Activated CD4-positive, alpha-beta memory T cell treated with anti-CD3 and anti-CD28 coated beads, Interleukin-2, amount 10 ng/mL, durations not matched to agents 7 days and 5 days (primary cell): ENCODE measurements at regions not wholly inside any gene's neighbourhood (a gene's known extent, or its start where the extent isn't known, plus 50 kb on each side); places are given as distances from the start of the nearest gene placed in this dataset.

ENCODE experiments used
- CTCF ChIA-PET: fragments of 350-600 bp; sonication (Branson Sonifier 250); formaldehyde crosslinking; loops from one replicate; lab custom pipeline; 2021; ENCODE audit warnings: antibody characterized with exemption, inconsistent platforms; lab: Charles Lee
- POLR2A ChIA-PET: fragments of 350-600 bp; sonication (Branson Sonifier 250); formaldehyde crosslinking; loops from one replicate; lab custom pipeline; 2021; ENCODE audit warnings: antibody characterized with exemption; lab: Charles Lee
- DNase-seq: peaks from one replicate; pipeline ENCODE4 v3.0.0-alpha.2; 2020
- H3K27ac Mint-ChIP-seq: one replicate; pipeline ENCODE4 v1.8.0; 2021; ENCODE audit warnings: mild to moderate bottlenecking, mixed read lengths
- H3K27me3 Mint-ChIP-seq: one replicate; pipeline ENCODE4 v1.8.0; 2021; ENCODE audit warnings: mixed read lengths
- H3K36me3 Mint-ChIP-seq: one replicate; pipeline ENCODE4 v1.8.0; 2021; ENCODE audit warnings: low read depth, mixed read lengths
- H3K4me1 Mint-ChIP-seq: one replicate; pipeline ENCODE4 v1.8.0; 2021; ENCODE audit warnings: mixed read lengths
- H3K4me3 Mint-ChIP-seq: one replicate; pipeline ENCODE4 v1.8.0; 2021; ENCODE audit warnings: mild to moderate bottlenecking, mixed read lengths
- H3K9me3 Mint-ChIP-seq: one replicate; pipeline ENCODE4 v1.8.0; 2021; ENCODE audit warnings: mixed read lengths

DNA sequence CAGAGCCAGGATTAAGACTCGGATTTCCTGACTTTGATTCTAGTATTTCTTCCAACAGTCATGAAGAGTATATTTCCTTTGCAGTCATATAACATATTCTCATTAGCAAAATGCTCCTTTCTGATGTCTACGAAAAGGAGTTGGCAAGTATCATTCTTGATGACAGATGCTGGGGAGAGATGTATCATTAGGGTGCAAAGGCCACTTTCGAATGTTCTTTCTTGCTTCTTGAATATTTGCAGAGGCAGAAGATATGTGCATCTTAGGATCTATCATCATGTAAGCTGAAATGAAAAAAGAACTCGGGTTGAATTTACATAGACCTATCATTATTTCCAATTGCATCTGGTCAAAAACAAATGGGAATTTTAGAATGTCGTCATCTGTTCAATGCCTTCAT is 294.4 kb downstream of the BAMBI start:
- H3K4me1 Mint-ChIP-seq: no peaks in the 10 kb centered on the region
- CTCF ChIA-PET: no interaction called here
- no peaks in the 10 kb centered on the region for H3K27me3 Mint-ChIP-seq
- DNase-seq: no peak
- no peaks in the 10 kb centered on the region for H3K36me3 Mint-ChIP-seq
- peaks cover 2% of the 10 kb centered on the region for H3K9me3 Mint-ChIP-seq
- POLR2A ChIA-PET: no interaction called here
- no peak overlapping the region for H3K27ac Mint-ChIP-seq
- no peak overlapping the region for H3K4me3 Mint-ChIP-seq

DNA sequence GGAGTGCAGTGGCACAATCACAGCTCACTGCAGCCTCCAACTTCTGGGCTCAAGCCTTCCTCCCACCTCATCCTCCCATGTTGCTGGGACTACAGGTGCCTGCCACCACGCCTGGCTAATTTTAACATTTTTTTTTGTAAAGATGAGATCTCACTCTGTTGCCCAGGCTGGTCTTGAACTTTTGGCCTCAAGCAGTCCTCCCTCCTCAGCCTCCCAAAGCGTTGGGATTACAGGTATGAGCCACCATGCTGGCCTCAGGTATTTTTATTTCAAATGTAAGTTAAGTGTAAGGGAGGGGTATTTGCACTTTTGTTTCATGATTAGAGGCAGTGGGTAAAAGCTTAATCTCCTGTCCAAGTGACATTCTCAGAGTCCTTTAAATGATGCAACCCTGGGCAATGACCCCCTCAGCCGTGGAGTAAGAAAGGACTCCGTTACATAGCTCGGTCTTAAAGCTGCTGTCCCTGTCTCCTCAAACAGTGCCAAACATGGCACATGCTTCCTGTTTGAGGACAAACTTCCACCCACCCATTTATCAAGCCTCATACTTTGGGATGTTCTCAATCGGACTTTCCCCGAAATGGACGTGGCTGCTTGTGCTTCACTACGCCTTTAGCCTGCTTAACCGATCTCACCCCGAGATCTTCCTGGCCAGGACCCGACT is 296.1 kb downstream of the BAMBI start:
- no peak for DNase-seq
- Mint-ChIP-seq H3K27ac (no peak overlapping the region), H3K9me3 (peaks cover 9% of the 10 kb centered on the region), H3K4me3 (no peak overlapping the region), H3K36me3 (no peaks in the 10 kb centered on the region), H3K4me1 (no peaks in the 10 kb centered on the region), H3K27me3 (no peaks in the 10 kb centered on the region)
- CTCF ChIA-PET: no interaction called here
- POLR2A ChIA-PET: no interaction called here

DNA sequence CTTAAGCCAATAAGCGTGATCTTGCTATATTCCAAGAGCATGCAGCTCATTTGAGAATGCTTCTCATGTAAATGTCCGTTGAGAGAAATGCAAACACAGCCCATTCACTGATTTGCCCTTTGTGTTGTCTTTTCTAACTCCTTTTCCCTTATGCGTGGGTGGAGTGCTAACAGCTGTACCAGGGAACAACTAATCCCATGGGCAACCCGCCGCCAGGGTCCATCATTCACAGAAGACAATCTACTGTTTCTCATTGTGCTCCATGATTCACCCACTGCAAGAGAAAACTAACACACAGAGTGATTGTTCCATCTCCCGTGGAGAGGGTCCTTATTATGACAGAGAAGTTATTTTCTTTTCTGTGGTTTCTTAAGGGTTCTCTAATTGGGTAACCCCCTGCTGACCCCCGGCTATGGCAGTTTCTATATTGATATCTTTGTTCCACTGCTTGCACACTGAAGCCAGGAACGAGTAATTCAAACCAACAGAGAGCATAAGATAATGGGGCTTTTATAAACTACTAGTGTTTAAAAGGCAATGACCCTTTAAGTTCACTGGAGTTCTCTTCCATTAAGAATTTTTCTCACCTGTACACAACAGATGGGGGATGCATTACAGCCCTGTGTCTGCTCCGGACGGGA is 298.7 kb downstream of the BAMBI start:
- DNase-seq: no peak
- ChIA-PET POLR2A (no interaction called here), CTCF (no interaction called here)
- Mint-ChIP-seq H3K27me3 (no peaks in the 10 kb centered on the region), H3K36me3 (no peaks in the 10 kb centered on the region), H3K27ac (no peak overlapping the region), H3K4me1 (no peaks in the 10 kb centered on the region), H3K9me3 (peaks cover 9% of the 10 kb centered on the region), H3K4me3 (no peak overlapping the region)

DNA sequence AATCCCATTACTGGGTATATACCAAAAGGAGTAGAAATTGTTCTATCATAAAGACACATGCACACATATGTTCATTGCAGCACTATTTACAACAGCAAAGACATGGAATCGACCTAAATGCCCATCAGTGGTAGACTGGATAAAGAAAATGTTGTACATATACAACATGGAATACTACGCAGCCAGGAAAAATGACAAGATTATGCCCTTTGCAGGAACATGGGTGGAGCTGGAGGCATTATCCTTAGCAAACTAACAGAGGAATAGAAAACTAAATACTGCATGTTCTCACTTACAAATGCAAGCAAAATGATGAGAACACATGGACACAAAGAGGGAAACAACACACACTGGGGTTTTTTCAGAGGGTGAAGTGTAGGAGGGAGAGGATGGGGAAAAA is 300.2 kb downstream of the BAMBI start:
- H3K4me1 Mint-ChIP-seq: no peaks in the 10 kb centered on the region
- ChIA-PET CTCF (no interaction called here), POLR2A (no interaction called here)
- H3K27ac Mint-ChIP-seq: no peak overlapping the region
- H3K36me3 Mint-ChIP-seq: no peaks in the 10 kb centered on the region
- H3K27me3 Mint-ChIP-seq: no peaks in the 10 kb centered on the region
- H3K4me3 Mint-ChIP-seq: no peak overlapping the region
- no peak for DNase-seq
- peaks cover 9% of the 10 kb centered on the region for H3K9me3 Mint-ChIP-seq

DNA sequence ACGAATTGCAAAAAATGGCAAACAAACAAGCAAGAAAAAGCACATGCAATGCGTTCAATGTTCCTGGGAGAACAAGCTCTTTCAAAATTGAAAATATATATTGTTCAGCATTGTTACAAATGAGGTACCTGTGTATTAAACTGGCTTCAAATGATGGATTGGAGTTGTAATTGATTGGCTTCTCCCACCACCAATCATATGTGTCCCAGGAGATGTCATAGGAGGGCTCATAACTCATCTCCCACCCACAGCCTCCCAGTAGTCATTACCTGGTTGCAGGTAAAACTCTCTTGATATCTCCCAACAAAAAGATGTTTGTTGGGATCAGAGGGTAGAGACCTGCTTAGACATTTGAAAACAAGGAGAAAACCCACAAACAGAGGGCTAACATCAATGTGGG is 302.9 kb downstream of the BAMBI start:
- DNase-seq: no peak
- CTCF ChIA-PET: no interaction called here
- Mint-ChIP-seq H3K4me3 (no peak overlapping the region), H3K27ac (no peak overlapping the region), H3K27me3 (no peaks in the 10 kb centered on the region), H3K4me1 (peaks cover 3% of the 10 kb centered on the region), H3K9me3 (peaks cover 7% of the 10 kb centered on the region), H3K36me3 (no peaks in the 10 kb centered on the region)
- POLR2A ChIA-PET: no interaction called here

DNA sequence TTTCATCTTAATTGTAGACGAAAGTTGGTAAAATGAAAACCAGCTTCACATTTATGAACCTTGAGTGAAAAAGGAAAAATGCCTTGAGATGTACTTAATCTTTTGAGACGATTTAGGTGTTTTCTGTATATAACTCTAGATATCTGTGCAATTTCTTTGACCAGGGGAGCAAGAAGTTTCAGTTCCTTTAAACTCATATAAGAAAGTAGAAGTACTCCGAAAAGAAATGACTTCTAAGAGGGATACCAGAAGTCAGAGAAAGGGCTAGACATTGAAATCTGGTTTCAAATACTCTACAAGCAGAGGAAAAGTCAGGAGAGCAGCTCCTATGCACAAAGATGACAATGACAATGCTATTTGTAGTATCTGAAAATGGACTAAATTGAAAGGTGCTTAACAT is 303.7 kb downstream of the BAMBI start:
- H3K4me3 Mint-ChIP-seq: no peak overlapping the region
- no peaks in the 10 kb centered on the region for H3K36me3 Mint-ChIP-seq
- no peak overlapping the region for H3K27ac Mint-ChIP-seq
- ChIA-PET CTCF (no interaction called here), POLR2A (no interaction called here)
- peaks cover 7% of the 10 kb centered on the region for H3K9me3 Mint-ChIP-seq
- H3K4me1 Mint-ChIP-seq: peaks cover 3% of the 10 kb centered on the region
- DNase-seq: no peak
- no peaks in the 10 kb centered on the region for H3K27me3 Mint-ChIP-seq

DNA sequence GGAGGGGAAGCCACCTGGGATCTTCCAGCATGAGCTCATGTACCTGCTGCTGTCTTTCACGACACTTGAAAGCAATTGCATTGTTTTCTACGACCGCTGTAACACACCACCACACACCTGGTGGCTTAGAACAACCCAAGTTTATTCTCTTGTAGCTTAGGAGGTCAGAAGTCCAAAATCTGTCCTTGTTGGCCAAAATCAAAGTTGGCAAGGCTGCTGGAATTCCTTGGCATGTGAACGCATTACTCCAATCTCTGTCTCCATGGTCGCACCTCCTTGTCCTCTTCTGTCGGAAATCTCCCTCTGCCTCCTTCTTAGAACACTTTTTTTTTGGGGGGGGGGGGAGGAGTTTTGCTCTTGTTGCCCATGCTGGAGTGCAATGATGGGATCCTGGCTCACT is 305.7 kb downstream of the BAMBI start:
- no peak overlapping the region for H3K4me3 Mint-ChIP-seq

DNA sequence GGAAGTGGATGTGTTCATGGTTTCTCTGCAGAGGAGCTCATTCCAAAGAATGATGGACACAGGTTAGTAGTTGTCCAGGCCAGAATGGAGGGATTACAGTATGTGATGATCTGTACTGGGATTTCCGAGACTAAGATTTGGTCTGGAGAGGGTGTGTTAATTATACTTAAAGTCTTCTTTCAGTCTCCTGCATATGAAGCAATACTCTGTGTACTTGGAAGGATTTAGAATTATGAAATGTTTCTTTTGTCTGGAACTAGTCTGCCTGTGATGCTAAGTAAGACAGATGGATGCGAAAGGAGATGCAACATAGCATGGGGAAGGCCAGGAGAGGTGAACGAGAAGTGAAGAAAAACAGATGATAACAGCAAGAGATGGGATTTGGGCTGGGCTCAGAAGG is 305.1 kb upstream of the LYZL1 start:
- CTCF ChIA-PET: no interaction called here
- Mint-ChIP-seq H3K4me1 (peaks cover 3% of the 10 kb centered on the region), H3K4me3 (no peak overlapping the region), H3K36me3 (no peaks in the 10 kb centered on the region), H3K27ac (no peak overlapping the region), H3K27me3 (no peaks in the 10 kb centered on the region), H3K9me3 (no peaks in the 10 kb centered on the region)
- POLR2A ChIA-PET: no interaction called here
- no peak for DNase-seq

More for the DNA sequence above, 305.7 kb downstream of the BAMBI start:
- no peak for DNase-seq
- ChIA-PET POLR2A (no interaction called here), CTCF (no interaction called here)
- peaks cover 3% of the 10 kb centered on the region for H3K4me1 Mint-ChIP-seq
- no peak overlapping the region for H3K27ac Mint-ChIP-seq
- H3K27me3 Mint-ChIP-seq: no peaks in the 10 kb centered on the region
- peaks cover 2% of the 10 kb centered on the region for H3K9me3 Mint-ChIP-seq
- no peaks in the 10 kb centered on the region for H3K36me3 Mint-ChIP-seq

DNA sequence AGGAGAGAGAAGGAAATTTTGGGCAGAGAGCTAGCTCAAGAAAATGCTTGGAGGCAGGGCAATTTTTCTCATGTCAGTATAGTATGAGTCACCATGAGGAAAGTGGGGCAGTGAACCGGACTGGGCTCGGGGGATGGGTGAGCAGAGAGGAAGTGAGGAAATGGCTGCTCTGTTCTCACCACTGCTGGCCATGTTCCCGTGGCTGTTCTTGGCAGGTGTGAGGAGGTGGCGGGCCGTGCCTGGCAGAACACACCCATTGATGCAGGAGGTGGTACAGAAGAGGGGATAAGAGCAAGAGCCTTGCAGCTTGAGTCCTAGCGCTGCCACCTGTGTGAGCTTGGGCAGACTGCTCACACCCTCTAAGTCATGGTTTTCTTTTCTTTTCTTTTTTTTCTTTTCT is 304.4 kb upstream of the LYZL1 start:
- ChIA-PET POLR2A (no interaction called here), CTCF (no interaction called here)
- peaks cover 3% of the 10 kb centered on the region for H3K4me1 Mint-ChIP-seq
- no peak for DNase-seq
- no peak overlapping the region for H3K27ac Mint-ChIP-seq
- H3K9me3 Mint-ChIP-seq: no peaks in the 10 kb centered on the region
- no peak overlapping the region for H3K4me3 Mint-ChIP-seq
- no peaks in the 10 kb centered on the region for H3K36me3 Mint-ChIP-seq
- no peaks in the 10 kb centered on the region for H3K27me3 Mint-ChIP-seq

DNA sequence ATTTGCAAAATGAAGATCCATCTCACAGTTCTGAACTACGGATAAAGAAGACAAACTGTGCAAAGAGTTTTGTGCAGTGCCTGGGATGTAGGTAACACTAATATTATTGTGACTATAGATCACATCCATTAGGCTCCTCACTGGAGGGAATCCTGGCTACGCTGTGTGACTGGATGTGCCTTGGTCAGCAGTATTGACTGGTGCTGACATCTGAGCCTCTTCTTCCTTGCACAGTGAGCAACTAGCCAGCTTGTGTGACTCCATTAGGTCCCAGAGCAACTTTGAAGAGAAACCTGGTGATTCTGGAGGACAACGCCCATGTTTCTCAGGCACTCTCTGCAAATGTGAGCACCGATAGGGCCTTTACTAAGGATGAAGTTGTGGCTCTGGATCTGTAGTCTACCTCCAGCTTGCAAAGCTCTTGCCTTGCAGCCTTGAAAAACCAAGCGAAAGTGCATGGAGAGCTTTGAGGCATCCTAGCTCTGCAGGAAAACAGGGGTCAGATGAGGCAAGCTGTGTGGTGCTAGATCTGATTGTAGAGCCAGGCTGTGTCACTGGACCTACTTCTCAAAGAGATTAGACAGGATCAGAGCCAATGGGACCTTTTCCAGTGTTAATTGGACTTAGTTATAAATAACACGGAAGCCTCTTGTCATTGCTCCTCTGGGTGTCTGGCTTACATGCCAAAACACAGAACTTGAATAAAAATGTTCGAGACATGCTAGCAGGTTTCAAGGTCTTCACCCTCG is 303.6 kb upstream of the LYZL1 start:
- Mint-ChIP-seq H3K4me3 (no peak overlapping the region), H3K36me3 (no peaks in the 10 kb centered on the region), H3K27ac (no peak overlapping the region), H3K4me1 (peaks cover 3% of the 10 kb centered on the region), H3K9me3 (no peaks in the 10 kb centered on the region), H3K27me3 (no peaks in the 10 kb centered on the region)
- POLR2A ChIA-PET: no interaction called here
- CTCF ChIA-PET: no interaction called here
- DNase-seq: no peak

DNA sequence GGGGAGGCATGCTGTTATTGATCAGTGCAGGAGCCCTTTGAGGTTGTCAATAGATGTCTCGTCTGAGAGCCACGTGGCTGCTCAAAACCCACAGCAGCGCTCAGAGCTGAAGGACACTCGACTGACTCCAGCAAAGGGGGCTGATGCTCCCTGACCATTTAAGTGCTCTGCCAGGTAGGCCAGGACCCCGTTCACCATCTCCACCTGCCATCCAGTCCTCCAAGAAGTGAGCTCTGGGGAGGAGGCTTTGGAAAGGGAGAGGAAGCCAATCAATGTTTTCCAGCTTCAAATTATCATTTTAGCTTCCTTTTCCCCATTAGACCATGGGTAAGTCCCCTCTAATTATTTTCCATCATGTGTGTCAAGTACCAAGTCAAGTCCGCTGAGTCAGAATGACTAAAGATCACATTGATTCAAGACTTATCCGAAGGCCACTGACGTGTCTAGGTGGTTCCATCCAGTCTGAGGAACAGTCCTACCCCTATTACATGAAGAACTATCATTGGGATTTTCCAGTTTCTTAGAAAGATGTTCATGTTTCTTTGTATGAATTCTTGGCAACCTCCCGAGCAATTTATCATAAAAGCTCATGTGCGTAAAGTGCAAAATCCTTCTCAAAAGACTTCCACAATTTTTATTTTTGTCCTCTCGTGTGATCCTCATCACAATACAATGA is 302.6 kb upstream of the LYZL1 start:
- H3K4me3 Mint-ChIP-seq: no peak overlapping the region
- H3K27ac Mint-ChIP-seq: no peak overlapping the region
- H3K27me3 Mint-ChIP-seq: no peaks in the 10 kb centered on the region
- CTCF ChIA-PET: interaction anchor here (0.6 kb wide), 1 partner anchor 189 kb away, joined by 3 read pairs; no protein-coding TSS in a partner anchor
- POLR2A ChIA-PET: no interaction called here
- peaks cover 3% of the 10 kb centered on the region for H3K4me1 Mint-ChIP-seq
- no peak for DNase-seq
- H3K36me3 Mint-ChIP-seq: no peaks in the 10 kb centered on the region
- H3K9me3 Mint-ChIP-seq: no peaks in the 10 kb centered on the region

DNA sequence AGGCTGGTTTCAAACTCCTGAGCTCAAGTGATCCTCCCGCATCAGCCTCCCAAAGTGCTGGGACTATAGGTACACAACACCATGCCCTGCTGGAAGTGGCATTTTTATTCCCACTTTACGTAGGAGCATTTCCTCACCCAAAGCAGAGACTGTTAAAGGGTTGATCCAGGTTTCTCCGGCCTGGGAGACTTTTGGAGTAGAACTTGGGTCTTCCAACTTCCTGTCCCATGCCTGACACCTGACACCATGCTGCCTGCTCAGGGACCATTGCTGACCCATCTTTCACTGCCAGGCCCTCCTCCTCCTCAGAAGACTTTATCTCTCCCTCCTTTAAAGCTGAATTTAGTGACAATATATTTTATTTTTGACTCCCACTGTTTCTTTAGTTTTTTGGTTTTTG is 302.0 kb upstream of the LYZL1 start:
- POLR2A ChIA-PET: no interaction called here
- no peaks in the 10 kb centered on the region for H3K36me3 Mint-ChIP-seq
- peaks cover 3% of the 10 kb centered on the region for H3K4me1 Mint-ChIP-seq
- no peaks in the 10 kb centered on the region for H3K9me3 Mint-ChIP-seq
- no peaks in the 10 kb centered on the region for H3K27me3 Mint-ChIP-seq
- CTCF ChIA-PET: interaction anchor here (0.6 kb wide), 1 partner anchor 189 kb away, joined by 3 read pairs; no protein-coding TSS in a partner anchor
- no peak overlapping the region for H3K4me3 Mint-ChIP-seq
- H3K27ac Mint-ChIP-seq: no peak overlapping the region
- no peak for DNase-seq

DNA sequence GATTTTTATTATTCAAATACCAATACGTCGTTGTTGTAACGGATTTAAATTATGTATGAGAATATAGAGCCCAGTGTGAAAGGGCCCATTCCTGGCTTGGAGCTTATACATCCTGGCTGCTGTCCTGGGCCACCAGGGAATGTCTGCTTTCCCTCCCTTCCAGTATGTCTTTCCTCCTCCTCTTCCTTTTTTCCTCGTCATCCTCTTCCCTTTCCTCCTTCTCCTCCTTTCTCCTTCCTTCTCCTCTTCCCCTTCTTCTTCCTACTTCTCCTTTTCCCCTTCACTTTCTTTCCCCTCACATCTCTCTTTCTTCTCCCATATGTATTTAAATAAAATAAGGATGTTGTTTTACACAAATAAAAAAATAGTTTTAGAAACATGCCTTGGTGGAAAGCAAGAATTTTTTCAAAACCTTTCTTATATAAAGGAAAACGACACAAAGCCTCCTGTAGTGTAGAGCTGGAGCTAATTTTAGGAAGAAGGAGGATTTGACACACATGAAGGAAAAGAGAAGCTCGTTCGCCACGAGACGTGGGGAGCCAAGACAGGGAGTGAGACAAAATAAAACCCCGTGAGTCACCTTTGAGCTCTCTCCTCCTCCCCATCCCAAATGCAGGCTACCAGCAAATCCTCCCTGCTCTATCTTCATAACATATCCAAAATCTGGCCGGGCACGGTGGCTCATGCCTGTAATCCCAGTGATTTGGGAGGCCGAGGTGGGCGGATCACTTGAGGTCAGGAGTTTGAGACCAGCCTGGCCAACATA is 301.1 kb upstream of the LYZL1 start:
- no peaks in the 10 kb centered on the region for H3K9me3 Mint-ChIP-seq
- ChIA-PET CTCF (no interaction called here), POLR2A (no interaction called here)
- H3K4me3 Mint-ChIP-seq: no peak overlapping the region
- no peaks in the 10 kb centered on the region for H3K27me3 Mint-ChIP-seq
- DNase-seq: no peak
- H3K4me1 Mint-ChIP-seq: peaks cover 3% of the 10 kb centered on the region
- H3K27ac Mint-ChIP-seq: no peak overlapping the region
- no peaks in the 10 kb centered on the region for H3K36me3 Mint-ChIP-seq
